SU-DHL-6 (cell line): ENCODE measurements at regions not wholly inside any gene's neighbourhood (a gene's known extent, or its start where the extent isn't known, plus 50 kb on each side); places are given as distances from the start of the nearest gene placed in this dataset.

ENCODE experiments used
- H2AFZ ChIP-seq: fragments of 200-600 bp; sonication (generic); 2 replicates; pipeline ENCODE4 v1.6.1; 2014; ENCODE audit warnings: low read depth, mild to moderate bottlenecking, moderate library complexity, mixed read lengths, antibody characterized with exemption, low read length; ENCODE audit not compliant: severe bottlenecking
- H3F3A ChIP-seq: fragments of 200-600 bp; shearing (Covaris generic); 2 replicates; pipeline ENCODE4 v1.6.0; 2016; ENCODE audit warnings: antibody characterized with exemption, mild to moderate bottlenecking; ENCODE audit not compliant: insufficient read depth
- H3K27ac ChIP-seq: fragments of 200-600 bp; sonication (generic); 2 replicates; pipeline ENCODE4 v1.5.1; 2016; ENCODE audit warnings: low read depth, mild to moderate bottlenecking, low read length, moderate library complexity, mixed read lengths
- H3K27me3 ChIP-seq: fragments of 200-600 bp; sonication (generic), shearing (Covaris generic); 2 replicates; pipeline ENCODE4 v1.6.0; 2014; ENCODE audit warnings: mild to moderate bottlenecking, low read length
- H3K36me3 ChIP-seq: fragments of 200-600 bp; sonication (generic); 2 replicates; pipeline ENCODE4 v1.6.1; 2014; ENCODE audit warnings: mild to moderate bottlenecking, low read length, mixed read lengths
- H3K4me2 ChIP-seq: fragments of 300-600, 200-600 bp; shearing (Covaris generic), sonication (generic); 2 replicates; pipeline ENCODE4 v1.6.0; 2014; ENCODE audit warnings: low read length, low read depth, mild to moderate bottlenecking; ENCODE audit not compliant: poor library complexity, severe bottlenecking
- H3K4me3 ChIP-seq: fragments of 200-600 bp; sonication (generic); 2 replicates; pipeline ENCODE4 v1.5.1; 2014; ENCODE audit warnings: antibody characterized with exemption, low read length, mild to moderate bottlenecking, mixed read lengths; ENCODE audit not compliant: insufficient read depth, poor library complexity, severe bottlenecking
- H3K79me2 ChIP-seq: fragments of 200-600 bp; sonication (generic); 2 replicates; pipeline ENCODE4 v1.6.1; 2014; ENCODE audit warnings: mild to moderate bottlenecking, low read length, moderate library complexity; ENCODE audit not compliant: insufficient read depth
- H3K9ac ChIP-seq: fragments of 200-600 bp; sonication (generic); 2 replicates; pipeline ENCODE4 v1.7.0; 2014; ENCODE audit warnings: mild to moderate bottlenecking, low read length
- H3K9me2 ChIP-seq: fragments of 200-600 bp; sonication (generic); replicated peaks from 2 replicates; pipeline ENCODE4 v1.6.1; 2014; ENCODE audit warnings: low read length; ENCODE audit not compliant: insufficient read depth
- H3K9me3 ChIP-seq: fragments of 200-600 bp; sonication (generic); 2 replicates; pipeline ENCODE4 v1.6.1; 2014; ENCODE audit warnings: low read length, mixed read lengths; ENCODE audit not compliant: insufficient read depth
- H4K20me1 ChIP-seq: fragments of 200-600 bp; sonication (generic); 2 replicates; pipeline ENCODE4 v1.6.1; 2014; ENCODE audit warnings: low read depth, mild to moderate bottlenecking, antibody characterized with exemption, low read length, moderate library complexity, mixed read lengths
- CTCF ChIP-seq: fragments of 200-600 bp; sonication (generic); IDR thresholded peaks from one replicate; pipeline ENCODE4 v1.5.1; 2017; ENCODE audit warnings: antibody characterized with exemption, mild to moderate bottlenecking, low read length, moderate library complexity; ENCODE audit not compliant: insufficient read depth, poor library complexity, severe bottlenecking
- EZH2phosphoT487 ChIP-seq: fragments of 200-600 bp; sonication (generic), shearing (Covaris generic); conservative IDR thresholded peaks from 2 replicates; pipeline ENCODE4 v1.6.1; 2018; ENCODE audit warnings: mild to moderate bottlenecking, antibody characterized with exemption, low read length, moderate library complexity, mixed read lengths

- Histone ChIP-seq H2AFZ (no peak overlapping the region), H3K27me3 (no peaks in the 10 kb centered on the region), H3K9me3 (no peaks in the 10 kb centered on the region), H3K4me3 (no peak overlapping the region), H3K9me2 (no peaks in the 10 kb centered on the region), H3K36me3 (no peaks in the 10 kb centered on the region), H4K20me1 (no peaks in the 10 kb centered on the region), H3K9ac (no peak overlapping the region), H3K79me2 (no peaks in the 10 kb centered on the region), H3K4me2 (no peak overlapping the region), H3K27ac (no peak overlapping the region), H3F3A (no peaks in the 10 kb centered on the region)
- TF ChIP-seq CTCF: no peak
- TF ChIP-seq EZH2phosphoT487: no peak
Measured at GRCh38 chr3:188054541-188054940, 99.4 kb upstream of the LPP start.

GRCh38 chr3:188055388-188055787 lies 98.6 kb upstream of the LPP start:
- no peaks in the 10 kb centered on the region for H3K9me2 ChIP-seq
- no peak overlapping the region for H3K4me3 ChIP-seq
- no peaks in the 10 kb centered on the region for H3K79me2 ChIP-seq
- no peaks in the 10 kb centered on the region for H3K36me3 ChIP-seq
- H3K27me3 ChIP-seq: no peaks in the 10 kb centered on the region
- H2AFZ ChIP-seq: no peak overlapping the region
- TF ChIP-seq CTCF (no peak), EZH2phosphoT487 (no peak)
- no peaks in the 10 kb centered on the region for H4K20me1 ChIP-seq
- H3K4me2 ChIP-seq: no peak overlapping the region
- no peak overlapping the region for H3K9ac ChIP-seq
- H3K9me3 ChIP-seq: no peaks in the 10 kb centered on the region
- no peaks in the 10 kb centered on the region for H3F3A ChIP-seq
- no peak overlapping the region for H3K27ac ChIP-seq

GRCh38 chr3:188057124-188057523 lies 96.8 kb upstream of the LPP start:
- no peaks in the 10 kb centered on the region for H3K79me2 ChIP-seq
- H2AFZ ChIP-seq: no peak overlapping the region
- no peaks in the 10 kb centered on the region for H3K36me3 ChIP-seq
- H3K27me3 ChIP-seq: no peaks in the 10 kb centered on the region
- H3K9me2 ChIP-seq: no peaks in the 10 kb centered on the region
- no peak overlapping the region for H3K27ac ChIP-seq
- H3F3A ChIP-seq: no peaks in the 10 kb centered on the region
- no peaks in the 10 kb centered on the region for H3K9me3 ChIP-seq
- no peak overlapping the region for H3K4me2 ChIP-seq
- no peak overlapping the region for H3K4me3 ChIP-seq
- TF ChIP-seq EZH2phosphoT487 (no peak), CTCF (no peak)
- no peaks in the 10 kb centered on the region for H4K20me1 ChIP-seq
- no peak overlapping the region for H3K9ac ChIP-seq
